Neural progenitor cell (in vitro differentiated cells): ENCODE measurements at regions not wholly inside any gene's neighbourhood (a gene's known extent, or its start where the extent isn't known, plus 50 kb on each side); places are given as distances from the start of the nearest gene placed in this dataset.
A peak's percentile ranks its signal among the peaks of the same experiment; 100 is the strongest.

Experiments used
- DNase-seq: peaks from one replicate; pipeline ENCODE4 v3.0.0-alpha.2; 2016; ENCODE audit warnings: low spot score
- H2AFZ ChIP-seq: fragments of 200-600 bp; sonication (generic); replicated peaks from 2 replicates; pipeline ENCODE4 v1.6.1; 2016; ENCODE audit warnings: antibody characterized with exemption
- H3F3A ChIP-seq: fragments of 200-600 bp; sonication (generic); 2 replicates; pipeline ENCODE4 v1.6.1; 2016; ENCODE audit warnings: antibody characterized with exemption, low read depth
- H3K27ac ChIP-seq: fragments of 200-600 bp; sonication (generic); 2 replicates; pipeline ENCODE4 v1.5.1; 2016; ENCODE audit warnings: mild to moderate bottlenecking
- H3K27me3 ChIP-seq: fragments of 200-600 bp; sonication (generic); 2 replicates; pipeline ENCODE4 v1.6.1; 2016; ENCODE audit warnings: mild to moderate bottlenecking, moderate library complexity
- H3K36me3 ChIP-seq: fragments of 200-600 bp; sonication (generic); 2 replicates; pipeline ENCODE4 v1.5.1; 2016
- H3K4me1 ChIP-seq: fragments of 200-600 bp; sonication (generic); 2 replicates; pipeline ENCODE4 v1.6.1; 2016; ENCODE audit warnings: mixed run types
- H3K4me2 ChIP-seq: fragments of 200-600 bp; sonication (generic); 2 replicates; pipeline ENCODE4 v1.6.1; 2016
- H3K4me3 ChIP-seq: fragments of 200-600 bp; sonication (generic); 2 replicates; pipeline ENCODE4 v1.5.1; 2016
- H3K79me2 ChIP-seq: fragments of 200-600 bp; sonication (generic); 2 replicates; pipeline ENCODE4 v1.6.1; 2016; ENCODE audit warnings: low read depth
- H3K9ac ChIP-seq: fragments of 200-600 bp; sonication (generic); 2 replicates; pipeline ENCODE4 v1.6.1; 2016
- H3K9me3 ChIP-seq: fragments of 200-600 bp; sonication (generic); 2 replicates; pipeline ENCODE4 v1.5.1; 2016; ENCODE audit warnings: low read depth
- H4K20me1 ChIP-seq: fragments of 200-600 bp; sonication (generic); 2 replicates; pipeline ENCODE4 v1.6.1; 2016; ENCODE audit warnings: low read depth
- H3K27ac Mint-ChIP-seq: 3 replicates; pipeline ENCODE4 v1.8.0; 2021; ENCODE audit warnings: mixed read lengths
- H3K27me3 Mint-ChIP-seq: 2 replicates; pipeline ENCODE4 v1.8.0; 2022; ENCODE audit warnings: low read depth, mild to moderate bottlenecking, inconsistent platforms, moderate library complexity, mixed read lengths; ENCODE audit not compliant: insufficient read depth
- H3K36me3 Mint-ChIP-seq: 3 replicates; pipeline ENCODE4 v1.8.0; 2021; ENCODE audit warnings: mixed read lengths
- H3K4me1 Mint-ChIP-seq: 3 replicates; pipeline ENCODE4 v1.8.0; 2021; ENCODE audit warnings: mixed read lengths
- H3K4me3 Mint-ChIP-seq: 3 replicates; pipeline ENCODE4 v1.8.0; 2021; ENCODE audit warnings: mild to moderate bottlenecking, moderate library complexity, mixed read lengths
- H3K9me3 Mint-ChIP-seq: 3 replicates; pipeline ENCODE4 v1.8.0; 2020; ENCODE audit warnings: mixed read lengths
- EZH2 ChIP-seq: fragments of 200-600 bp; sonication (generic); IDR thresholded peaks from 2 replicates; pipeline ENCODE4 v1.6.1; 2017; ENCODE audit warnings: antibody characterized with exemption, mild to moderate bottlenecking, moderate library complexity
- EZH2phosphoT487 ChIP-seq: fragments of 200-600 bp; sonication (generic); IDR thresholded peaks from 2 replicates; pipeline ENCODE4 v1.6.1; 2017; ENCODE audit warnings: antibody characterized with exemption
- TF ChIP-seq, protein P1 (sequence below): fragments of 200-600 bp; sonication (generic); IDR thresholded peaks from 2 replicates; pipeline ENCODE4 v1.5.1; 2017; ENCODE audit warnings: antibody characterized with exemption, mild to moderate bottlenecking

DNA sequence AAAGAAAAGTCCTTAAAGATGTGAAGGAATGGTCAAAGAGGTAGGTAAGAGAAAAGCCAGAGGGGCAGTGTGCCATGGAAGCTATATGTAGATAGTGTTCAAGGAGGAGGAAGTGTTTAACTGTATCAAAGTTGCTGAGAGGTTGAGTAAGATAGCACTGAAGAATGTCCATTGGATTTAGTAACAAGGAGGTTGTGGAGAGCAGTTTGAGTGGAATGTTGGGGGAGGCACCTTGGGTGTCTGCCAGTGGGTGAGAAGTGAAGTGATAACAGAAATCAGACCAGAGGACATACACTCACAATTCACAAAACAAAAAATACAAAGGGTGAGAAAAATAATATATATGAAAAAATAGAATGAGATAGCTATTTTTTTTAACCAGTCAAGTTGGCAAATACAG is 121.3 kb upstream of the AMOT start:
- Histone ChIP-seq H2AFZ (no peak overlapping the region), H3K4me1 (no peaks in the 10 kb centered on the region), H4K20me1 (no peaks in the 10 kb centered on the region), H3K9ac (no peak overlapping the region), H3K27ac (no peak overlapping the region), H3F3A (no peaks in the 10 kb centered on the region), H3K4me2 (no peak overlapping the region), H3K79me2 (no peaks in the 10 kb centered on the region), H3K4me3 (no peak overlapping the region), H3K27me3 (no peaks in the 10 kb centered on the region), H3K9me3 (no peaks in the 10 kb centered on the region), H3K36me3 (no peaks in the 10 kb centered on the region)
- no peak overlapping the region for H3K4me3 Mint-ChIP-seq
- DNase-seq: no peak
- no peaks in the 10 kb centered on the region for H3K4me1 Mint-ChIP-seq
- TF ChIP-seq EZH2phosphoT487 (no peak), EZH2 (no peak)
- TF ChIP-seq, protein P1, sequence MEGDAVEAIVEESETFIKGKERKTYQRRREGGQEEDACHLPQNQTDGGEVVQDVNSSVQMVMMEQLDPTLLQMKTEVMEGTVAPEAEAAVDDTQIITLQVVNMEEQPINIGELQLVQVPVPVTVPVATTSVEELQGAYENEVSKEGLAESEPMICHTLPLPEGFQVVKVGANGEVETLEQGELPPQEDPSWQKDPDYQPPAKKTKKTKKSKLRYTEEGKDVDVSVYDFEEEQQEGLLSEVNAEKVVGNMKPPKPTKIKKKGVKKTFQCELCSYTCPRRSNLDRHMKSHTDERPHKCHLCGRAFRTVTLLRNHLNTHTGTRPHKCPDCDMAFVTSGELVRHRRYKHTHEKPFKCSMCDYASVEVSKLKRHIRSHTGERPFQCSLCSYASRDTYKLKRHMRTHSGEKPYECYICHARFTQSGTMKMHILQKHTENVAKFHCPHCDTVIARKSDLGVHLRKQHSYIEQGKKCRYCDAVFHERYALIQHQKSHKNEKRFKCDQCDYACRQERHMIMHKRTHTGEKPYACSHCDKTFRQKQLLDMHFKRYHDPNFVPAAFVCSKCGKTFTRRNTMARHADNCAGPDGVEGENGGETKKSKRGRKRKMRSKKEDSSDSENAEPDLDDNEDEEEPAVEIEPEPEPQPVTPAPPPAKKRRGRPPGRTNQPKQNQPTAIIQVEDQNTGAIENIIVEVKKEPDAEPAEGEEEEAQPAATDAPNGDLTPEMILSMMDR: no peak
- no peaks in the 10 kb centered on the region for H3K36me3 Mint-ChIP-seq
- H3K27ac Mint-ChIP-seq: no peak overlapping the region
- H3K27me3 Mint-ChIP-seq: no peaks in the 10 kb centered on the region
- H3K9me3 Mint-ChIP-seq: no peaks in the 10 kb centered on the region

DNA sequence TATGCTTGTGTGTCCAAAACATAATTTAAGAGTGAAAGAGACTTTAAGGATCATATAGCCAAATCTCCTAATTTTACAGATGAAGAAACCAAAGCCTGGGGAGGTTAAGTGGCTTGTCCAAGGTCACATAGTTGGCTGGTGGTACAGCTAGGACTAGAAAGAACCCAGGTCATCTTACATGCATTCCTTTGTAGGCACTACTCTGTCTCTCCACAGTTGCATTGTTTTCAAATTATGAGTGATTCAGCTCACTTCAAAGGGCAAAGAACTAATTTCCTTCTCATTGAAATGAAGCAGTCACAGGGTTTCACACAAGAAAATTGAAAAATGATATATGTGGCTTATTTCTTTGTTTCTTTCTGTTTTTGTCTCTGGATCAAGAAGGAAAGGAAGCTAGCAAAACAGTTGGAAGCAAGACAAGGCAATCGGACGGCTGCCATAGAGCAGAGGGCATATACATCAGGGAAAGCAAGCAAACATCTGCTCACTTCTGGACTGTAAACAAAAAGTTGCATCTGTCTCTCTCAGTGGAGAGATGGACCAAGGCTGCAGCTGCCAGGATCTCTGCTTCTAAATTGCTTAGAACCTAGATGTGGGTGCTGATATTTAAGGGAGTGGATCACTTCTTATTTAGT is 107.5 kb upstream of the AMOT start:
- H3K4me3 Mint-ChIP-seq: no peak overlapping the region

DNA sequence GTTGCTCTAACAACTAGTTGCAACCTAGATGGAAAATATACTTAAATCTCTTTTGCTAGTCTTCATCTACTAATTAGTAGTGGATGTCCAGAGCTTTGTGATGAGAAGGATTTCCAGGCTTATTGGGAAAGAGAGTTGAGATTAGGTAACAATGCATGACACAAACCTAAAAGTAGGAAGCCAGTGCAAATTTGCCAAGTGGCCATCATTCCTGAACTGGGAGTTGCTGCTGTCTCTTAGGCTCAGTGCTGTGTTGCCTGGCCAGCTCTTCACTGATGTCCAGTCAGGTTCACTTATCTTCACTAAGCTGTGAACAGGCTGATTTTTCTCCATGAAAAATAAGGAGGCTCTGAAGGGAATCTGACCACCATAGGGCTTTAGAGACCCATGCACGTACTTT is 105.6 kb upstream of the AMOT start:
- H3K27ac Mint-ChIP-seq: no peak overlapping the region
- H3K27me3 ChIP-seq: no peaks in the 10 kb centered on the region
- no peaks in the 10 kb centered on the region for H4K20me1 ChIP-seq
- H3K4me3 ChIP-seq: no peak overlapping the region
- H3K9me3 ChIP-seq: no peaks in the 10 kb centered on the region
- H3F3A ChIP-seq: no peaks in the 10 kb centered on the region
- no peaks in the 10 kb centered on the region for H3K79me2 ChIP-seq
- H3K4me3 Mint-ChIP-seq: no peak overlapping the region
- no peak overlapping the region for H3K27ac ChIP-seq
- H3K4me2 ChIP-seq: no peak overlapping the region
- no peak overlapping the region for H3K9ac ChIP-seq
- H3K4me1 Mint-ChIP-seq: peaks cover 34% of the 10 kb centered on the region
- H3K9me3 Mint-ChIP-seq: no peaks in the 10 kb centered on the region
- H3K27me3 Mint-ChIP-seq: no peaks in the 10 kb centered on the region
- peaks cover 2% of the 10 kb centered on the region for H3K4me1 ChIP-seq
- H3K36me3 Mint-ChIP-seq: no peaks in the 10 kb centered on the region
- no peak for DNase-seq
- H3K36me3 ChIP-seq: no peaks in the 10 kb centered on the region
- H2AFZ ChIP-seq: no peak overlapping the region
- TF ChIP-seq, protein P1: no peak
- TF ChIP-seq EZH2 (no peak), EZH2phosphoT487 (no peak)

More for the DNA sequence above, 107.5 kb upstream of the AMOT start:
- Mint-ChIP-seq H3K9me3 (no peaks in the 10 kb centered on the region), H3K4me1 (peaks cover 34% of the 10 kb centered on the region), H3K27ac (peak overlapping the region; percentile 48), H3K36me3 (no peaks in the 10 kb centered on the region), H3K27me3 (no peaks in the 10 kb centered on the region)
- no peak overlapping the region for H3K27ac ChIP-seq
- no peaks in the 10 kb centered on the region for H4K20me1 ChIP-seq
- no peaks in the 10 kb centered on the region for H3K9me3 ChIP-seq
- H3K4me2 ChIP-seq: no peak overlapping the region
- H3K4me3 ChIP-seq: no peak overlapping the region
- H3K79me2 ChIP-seq: no peaks in the 10 kb centered on the region
- no peak overlapping the region for H3K9ac ChIP-seq
- no peaks in the 10 kb centered on the region for H3F3A ChIP-seq
- H2AFZ ChIP-seq: no peak overlapping the region
- peaks cover 2% of the 10 kb centered on the region for H3K4me1 ChIP-seq
- H3K36me3 ChIP-seq: no peaks in the 10 kb centered on the region
- no peak for TF ChIP-seq EZH2
- TF ChIP-seq EZH2phosphoT487: no peak
- TF ChIP-seq, protein P1: no peak
- no peaks in the 10 kb centered on the region for H3K27me3 ChIP-seq
- no peak for DNase-seq
